ENCODE measurements at regions not wholly inside any gene's neighbourhood (a gene's known extent, or its start where the extent isn't known, plus 50 kb on each side); places are given as distances from the start of the nearest gene placed in this dataset.
"Not testable (repeated sequence)": the region's sequence is repeated elsewhere in the genome, so short reads cannot be mapped to it uniquely, and the experiment has no call there.

DNA sequence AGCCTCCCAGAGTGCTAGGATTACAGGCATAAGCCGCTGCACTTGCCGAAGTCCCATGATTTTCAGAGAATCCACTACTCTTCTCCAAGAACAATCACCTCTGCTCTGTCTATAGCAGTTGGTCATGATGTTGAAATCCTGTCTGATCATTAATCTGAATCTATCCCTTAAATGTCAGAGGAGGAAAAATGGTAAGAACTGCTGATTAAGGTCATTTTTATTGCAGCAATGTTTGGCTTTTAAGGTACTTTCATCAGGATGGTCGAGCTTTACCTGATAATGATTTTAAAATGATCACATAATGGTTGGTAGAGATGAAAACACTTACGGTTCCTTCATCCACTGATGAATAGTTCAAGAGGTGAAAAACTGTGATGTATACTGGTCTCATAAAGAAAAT, 968.6 kb downstream of the TLE4 start:
- no peak for DNase-seq (ENCODE audit: low read depth)

DNA sequence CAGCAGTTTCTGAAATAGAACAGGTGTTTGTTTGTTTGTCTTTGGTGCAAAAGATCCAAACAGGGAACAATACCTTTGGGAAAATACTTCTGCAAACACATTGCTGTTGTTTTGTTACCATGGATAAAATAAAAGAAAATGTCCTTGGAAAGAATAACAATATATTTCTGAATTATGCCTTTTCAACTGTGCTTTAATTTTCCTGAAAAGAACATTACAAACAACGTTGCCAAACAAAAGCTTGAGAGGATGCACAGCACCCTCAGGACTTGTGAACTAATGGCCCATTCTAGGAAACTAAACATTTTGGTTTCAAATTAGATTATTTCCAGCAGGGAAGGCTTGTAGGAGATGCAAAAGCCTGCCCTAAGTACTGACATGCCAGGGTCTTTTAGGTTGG, 967.2 kb downstream of the TLE4 start:
- DNase-seq (ENCODE audit: low read depth): no peak

DNA sequence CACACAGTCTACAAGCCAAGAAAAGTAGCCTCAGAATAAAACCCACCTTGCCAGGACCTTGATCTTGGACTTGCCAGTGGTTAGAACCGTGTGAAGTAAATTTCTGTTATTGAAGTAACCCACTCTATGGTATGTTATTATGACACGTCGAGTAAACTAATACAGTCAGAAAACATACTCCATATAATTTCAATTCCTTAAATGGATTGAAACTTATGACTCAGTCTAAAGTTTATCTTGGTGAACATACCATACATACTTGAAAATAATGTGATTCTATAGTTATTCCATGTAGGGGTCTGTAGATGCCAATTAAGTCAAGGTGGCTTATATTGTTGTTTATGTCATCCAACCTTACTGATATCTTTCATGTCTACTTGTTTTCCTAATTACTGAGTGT, 950.7 kb downstream of the TLE4 start:
- DNase-seq (ENCODE audit: low read depth): no peak

DNA sequence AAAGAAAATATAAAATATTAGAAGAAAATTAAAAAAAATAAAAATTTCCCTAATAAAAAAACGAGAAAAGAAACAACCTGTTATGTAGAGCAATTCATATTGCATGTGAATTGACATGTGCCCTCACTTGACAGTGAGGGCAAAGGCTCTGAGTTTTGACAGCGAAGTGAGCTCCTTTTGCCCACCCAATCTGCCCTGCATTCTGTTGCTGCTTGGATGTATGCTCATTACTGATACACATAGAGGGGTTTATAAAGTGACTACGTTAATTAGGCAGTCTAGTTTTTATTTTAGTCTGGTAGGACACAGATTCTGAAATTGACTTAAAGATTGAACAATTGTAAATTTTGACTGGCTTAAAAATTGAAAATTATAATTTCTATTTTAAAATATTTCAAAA, 949.4 kb downstream of the TLE4 start:
- DNase-seq (ENCODE audit: low read depth): no peak

DNA sequence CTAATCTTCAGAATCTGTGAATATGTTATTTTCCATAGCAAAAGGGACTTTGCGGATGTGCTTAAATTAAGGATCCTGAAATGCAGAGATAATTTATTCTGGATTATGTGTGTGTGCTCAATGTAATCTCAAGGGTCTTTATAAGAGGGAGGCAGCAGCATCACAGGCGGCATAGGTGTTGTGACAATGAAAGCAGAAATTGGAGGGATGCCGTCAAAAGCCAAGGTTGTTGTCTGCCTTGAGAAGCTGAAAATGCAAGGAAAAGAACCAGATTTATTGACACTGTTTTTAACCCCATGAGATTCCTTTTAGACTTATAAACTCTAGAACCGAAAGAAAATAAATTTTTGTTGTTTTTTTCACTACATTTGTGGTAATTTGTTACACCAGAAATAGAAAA, 948.5 kb downstream of the TLE4 start:
- no peak for DNase-seq (ENCODE audit: low read depth)

DNA sequence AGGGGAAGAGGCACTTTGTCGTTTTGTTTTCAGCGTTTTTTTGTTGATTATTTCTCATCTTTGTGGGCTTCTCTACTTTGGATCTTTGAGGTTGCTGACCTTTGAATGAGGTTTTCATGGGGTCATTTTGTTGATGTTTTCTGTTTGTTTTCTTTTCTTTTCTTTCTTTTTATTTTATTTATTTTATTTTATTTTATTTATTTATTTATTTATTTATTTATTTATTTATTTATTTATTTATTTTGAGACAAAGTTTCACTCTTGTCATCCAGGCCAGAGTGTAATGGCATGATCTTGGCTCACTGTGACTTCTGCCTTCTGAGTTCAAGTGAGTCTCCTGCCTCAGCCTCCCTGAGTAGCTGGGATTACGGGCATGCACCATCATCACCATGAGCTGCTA, 946.7 kb downstream of the TLE4 start:
- no peak for DNase-seq (ENCODE audit: low read depth)

DNA sequence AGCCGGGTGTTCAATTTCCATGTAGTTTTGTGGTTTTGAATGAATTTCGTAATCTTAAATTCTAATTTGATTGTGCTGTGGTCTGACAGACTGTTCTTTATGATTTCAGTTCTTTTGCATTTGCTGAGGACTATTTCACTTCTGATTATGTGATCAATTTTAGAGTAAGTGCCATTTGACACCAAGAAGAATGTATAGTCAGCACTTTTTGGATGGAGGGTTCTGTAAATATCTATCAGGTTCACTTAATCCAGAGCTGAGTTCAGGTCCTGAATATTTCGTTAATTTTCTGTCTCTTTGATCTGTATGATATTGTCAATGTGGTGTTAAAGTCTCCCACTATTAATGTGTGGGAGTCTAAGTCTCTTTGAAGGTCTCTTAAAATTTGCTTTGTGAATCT, 944.9 kb downstream of the TLE4 start:
- DNase-seq (ENCODE audit: low read depth): no peak

DNA sequence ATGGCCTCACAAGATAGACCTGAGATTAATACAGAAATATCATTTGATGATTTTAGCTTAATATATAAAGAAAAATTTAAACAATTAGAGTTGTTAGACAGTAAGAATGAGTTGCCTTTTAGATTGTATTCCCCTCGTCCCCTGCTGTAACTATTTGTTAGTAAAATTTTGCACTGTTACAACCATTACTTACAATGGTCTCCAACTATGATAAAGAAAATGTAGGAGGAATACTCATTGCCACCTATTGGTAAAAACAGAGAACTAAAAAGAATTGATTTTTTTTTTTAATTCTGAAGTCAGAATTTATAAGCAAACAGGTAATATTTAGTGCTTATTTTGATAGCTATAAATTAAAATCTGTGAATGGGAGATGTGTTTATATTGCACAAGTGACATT, 937.6 kb downstream of the TLE4 start:
- DNase-seq (ENCODE audit: low read depth): no peak

DNA sequence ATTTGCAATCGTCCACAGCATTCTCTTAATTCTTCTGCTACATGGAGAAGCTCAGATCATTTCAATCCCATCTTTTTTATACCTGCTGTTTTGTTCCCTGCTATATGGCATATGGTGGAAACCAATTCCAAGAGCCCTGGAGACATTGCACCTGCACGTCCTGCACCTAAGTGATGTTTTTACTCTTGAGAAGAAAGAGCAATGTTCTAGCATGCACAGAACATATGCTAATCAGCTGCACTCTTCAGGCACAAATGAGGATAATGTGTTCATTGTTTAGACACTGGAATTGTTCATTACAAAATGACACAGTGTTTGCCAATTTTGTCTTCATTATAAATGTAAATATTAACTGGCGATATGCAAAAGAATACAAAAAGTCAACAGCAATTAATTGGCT, 935.8 kb downstream of the TLE4 start:
- no peak for DNase-seq (ENCODE audit: low read depth)

DNA sequence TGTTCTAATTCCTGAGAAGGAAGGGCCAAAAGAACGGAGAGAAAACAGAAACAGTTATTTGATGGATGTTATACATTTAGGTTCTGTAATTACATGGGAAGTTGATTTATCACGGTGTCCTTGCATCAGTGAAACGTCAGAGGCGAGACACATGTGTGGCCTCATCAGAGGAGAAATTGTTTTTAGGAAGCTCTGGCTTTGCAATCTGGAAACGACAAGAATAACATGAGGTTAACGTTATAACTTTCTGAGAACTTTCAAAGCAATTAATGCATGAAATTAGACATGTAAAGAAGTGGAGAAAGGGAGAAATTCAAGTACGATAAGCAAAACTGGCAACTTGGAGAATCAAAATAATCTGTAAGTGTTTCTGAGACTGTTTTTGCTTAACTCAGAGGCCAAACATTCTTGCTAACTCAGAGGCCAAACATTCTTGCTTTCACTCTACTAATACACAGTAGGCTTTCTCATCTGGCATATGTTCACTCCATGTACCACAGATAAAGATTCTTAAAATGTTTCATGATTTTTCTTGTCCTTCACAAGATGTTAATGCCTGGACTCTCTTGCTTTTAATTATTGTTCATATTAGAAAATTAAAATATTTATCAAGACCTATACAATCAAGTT, 933.0 kb downstream of the TLE4 start:
- no peak for DNase-seq (ENCODE audit: low read depth)

DNA sequence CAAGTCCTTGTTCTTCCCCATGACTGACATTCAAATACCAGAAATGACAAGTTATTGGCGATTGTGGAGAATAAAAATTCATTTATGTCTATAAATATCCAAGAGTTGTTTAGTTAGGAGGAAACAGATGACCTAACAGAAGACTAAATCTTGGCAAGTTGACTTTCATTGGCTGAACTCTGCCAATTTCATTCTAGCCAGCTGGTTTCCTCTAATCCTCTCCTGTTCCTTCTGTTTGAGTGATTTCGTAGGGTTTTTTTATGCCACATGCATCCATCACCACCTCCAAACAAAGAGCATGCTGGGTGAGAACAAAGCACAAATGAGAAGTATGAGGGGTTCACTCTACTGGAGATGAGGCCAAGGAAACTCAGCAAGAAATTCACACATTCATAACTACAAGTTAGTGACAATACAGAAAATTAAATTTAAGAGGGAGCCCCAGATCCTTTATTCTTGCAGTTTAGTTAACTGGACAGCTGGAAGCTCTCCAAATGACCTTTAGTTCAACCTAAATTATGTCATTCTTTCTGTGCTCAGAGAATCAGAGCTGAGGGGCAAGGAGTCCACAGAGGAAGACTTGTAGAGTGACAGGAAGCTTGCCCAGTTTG, 932.0 kb downstream of the TLE4 start:
- DNase-seq (ENCODE audit: low read depth): no peak

DNA sequence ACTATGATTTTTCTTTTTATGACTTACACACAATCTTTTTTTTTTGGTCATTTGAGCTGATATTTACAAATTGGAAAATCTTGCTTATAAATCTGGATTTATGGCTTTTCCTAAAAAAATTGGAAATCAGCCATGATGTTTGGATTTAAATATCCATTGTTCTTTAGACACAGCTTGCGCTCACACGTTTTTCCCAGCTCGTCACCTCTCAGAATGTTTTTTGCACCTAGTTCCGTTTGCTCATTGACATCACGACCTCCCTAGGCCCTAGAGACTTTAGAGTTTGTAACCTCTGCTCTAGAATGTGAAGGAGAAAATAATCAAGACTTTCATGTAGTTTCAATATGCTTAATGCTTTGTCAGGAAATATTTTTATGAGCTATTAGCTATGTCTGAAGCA, 930.5 kb downstream of the TLE4 start:
- DNase-seq (ENCODE audit: low read depth): no peak

DNA sequence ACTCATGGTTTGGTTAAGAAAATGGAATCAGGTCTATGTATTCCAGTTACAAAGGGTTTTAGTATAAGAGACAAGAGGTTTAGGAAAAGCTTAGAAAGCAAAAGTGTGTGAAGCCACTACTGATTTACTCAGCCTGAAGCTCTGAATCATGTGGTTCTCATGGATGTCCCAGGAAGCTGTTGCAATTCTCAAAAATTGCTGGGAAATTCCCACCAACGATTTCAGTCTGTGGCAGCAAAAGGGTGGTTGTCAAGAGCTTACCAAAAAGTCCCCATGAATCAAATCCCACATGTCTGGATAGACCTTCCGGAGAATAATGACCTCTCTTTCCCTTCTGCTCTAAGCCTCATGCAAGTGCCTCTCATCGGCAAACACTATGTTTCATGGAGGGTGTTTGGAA, 929.9 kb downstream of the TLE4 start:
- DNase-seq (ENCODE audit: low read depth): no peak

DNA sequence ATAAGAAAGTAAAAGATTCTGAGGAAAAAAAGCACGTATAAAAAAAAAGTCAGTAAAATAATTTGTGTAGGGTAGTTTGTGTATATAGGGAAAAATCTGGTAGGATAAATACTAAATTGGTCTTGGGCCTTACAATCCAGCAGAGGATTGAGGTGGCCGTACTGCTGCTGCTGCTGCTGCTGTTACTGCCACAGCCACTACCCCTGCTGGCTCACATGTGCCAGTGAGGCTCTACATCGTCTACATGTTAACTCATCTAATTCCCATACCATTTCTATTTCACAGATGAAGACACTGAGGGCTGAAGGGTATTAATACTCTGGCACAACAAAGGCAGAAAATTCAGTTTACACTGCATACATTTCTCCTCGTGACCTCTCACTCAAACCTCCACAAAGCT, 928.5 kb downstream of the TLE4 start:
- no peak for DNase-seq (ENCODE audit: low read depth)

DNA sequence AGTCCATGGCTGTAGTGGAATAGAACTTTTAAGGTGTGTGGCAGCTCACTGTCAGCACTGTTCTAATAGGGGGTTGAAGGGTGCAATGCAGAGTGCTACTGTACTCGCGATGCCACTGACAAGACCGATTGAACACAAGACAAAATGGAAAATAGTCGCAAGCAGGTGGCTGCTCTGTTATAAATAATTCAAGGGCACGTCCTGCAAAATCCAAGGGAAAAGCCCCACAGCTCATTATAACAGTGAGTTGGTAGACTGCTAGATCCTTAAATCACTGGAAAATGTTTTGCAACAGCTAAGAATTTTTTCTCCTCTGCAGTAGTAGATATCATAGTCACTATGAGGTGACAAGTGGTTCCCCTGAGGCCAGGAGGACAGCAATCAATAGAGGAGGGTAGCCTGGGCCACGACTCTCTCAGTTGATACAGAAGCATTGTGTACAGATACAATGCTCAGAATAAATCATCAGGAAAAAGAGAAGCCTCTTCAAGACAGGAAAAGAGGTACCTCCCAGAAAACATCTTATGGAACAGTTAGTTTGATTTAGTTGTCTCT, 926.3 kb downstream of the TLE4 start:
- no peak for DNase-seq (ENCODE audit: low read depth)

DNA sequence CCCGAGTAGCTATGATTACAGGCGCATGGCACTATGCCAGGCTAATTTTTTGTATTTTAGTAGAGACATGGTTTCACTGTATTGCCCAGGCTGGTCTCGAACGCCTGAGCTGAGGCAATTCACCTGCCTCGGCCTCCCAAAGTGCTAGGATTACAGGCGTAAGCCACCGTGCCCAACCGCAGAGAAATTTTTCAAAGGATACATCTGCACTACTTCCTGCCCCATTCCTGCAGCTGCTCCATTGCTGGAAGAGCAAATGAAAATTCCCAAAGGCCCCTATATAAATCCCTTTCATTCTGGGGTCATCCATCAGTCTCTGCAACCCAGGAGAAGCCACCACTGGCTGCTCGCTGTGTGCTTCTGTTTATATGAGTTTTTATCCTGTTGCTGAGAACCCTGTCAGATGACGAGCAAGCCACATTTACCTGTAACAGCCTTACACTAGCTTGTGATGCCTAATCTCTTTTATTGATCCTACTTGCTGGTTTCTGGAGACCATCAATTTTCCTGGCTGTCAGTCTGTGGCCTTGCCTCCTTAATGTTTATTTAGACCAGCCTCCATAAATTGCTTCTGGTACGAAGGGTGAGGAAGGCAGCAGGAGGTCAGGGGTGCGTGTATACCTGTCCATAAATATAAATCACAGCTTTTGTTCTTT, 925.3 kb downstream of the TLE4 start:
- no peak for DNase-seq (ENCODE audit: low read depth)

DNA sequence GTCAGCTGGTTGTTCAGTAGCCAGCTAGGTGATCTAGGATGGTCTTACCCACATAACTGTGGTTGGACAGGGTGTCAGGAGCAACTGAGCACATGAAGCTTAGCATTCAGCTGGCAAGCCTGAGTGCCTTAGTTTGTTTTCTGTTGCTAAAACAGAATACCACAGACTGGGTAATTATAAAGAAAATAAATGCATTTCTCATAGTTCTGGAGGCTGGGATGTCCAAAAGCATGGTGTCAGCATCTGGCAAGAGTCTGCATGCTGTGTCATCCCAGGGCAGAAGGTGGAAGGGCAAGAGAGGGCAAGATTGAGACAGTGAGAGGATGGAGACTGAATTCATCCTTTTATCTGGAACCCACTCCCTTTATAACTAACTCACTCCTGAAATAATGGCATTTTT, 921.5 kb downstream of the TLE4 start:
- no peak for DNase-seq (ENCODE audit: low read depth)

DNA sequence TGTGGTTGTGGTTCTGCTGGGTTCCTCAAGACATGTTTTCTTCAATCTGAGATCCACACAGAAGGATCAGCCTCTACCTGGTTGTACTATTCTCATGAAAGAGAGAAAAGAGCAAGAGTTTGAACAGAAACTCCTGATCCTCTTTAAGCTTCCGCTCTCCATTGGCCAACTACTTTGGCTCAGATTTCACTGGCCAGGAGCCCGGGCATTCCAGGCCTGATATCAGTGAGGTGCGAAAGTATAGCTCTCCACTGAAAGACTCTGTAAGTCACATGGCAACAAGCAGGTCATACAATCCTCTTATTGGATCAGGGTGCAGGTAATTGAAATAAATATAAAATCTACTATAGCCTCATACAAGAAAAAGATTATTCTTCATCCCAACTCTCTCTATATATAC, 920.5 kb downstream of the TLE4 start:
- no peak for DNase-seq (ENCODE audit: low read depth)

DNA sequence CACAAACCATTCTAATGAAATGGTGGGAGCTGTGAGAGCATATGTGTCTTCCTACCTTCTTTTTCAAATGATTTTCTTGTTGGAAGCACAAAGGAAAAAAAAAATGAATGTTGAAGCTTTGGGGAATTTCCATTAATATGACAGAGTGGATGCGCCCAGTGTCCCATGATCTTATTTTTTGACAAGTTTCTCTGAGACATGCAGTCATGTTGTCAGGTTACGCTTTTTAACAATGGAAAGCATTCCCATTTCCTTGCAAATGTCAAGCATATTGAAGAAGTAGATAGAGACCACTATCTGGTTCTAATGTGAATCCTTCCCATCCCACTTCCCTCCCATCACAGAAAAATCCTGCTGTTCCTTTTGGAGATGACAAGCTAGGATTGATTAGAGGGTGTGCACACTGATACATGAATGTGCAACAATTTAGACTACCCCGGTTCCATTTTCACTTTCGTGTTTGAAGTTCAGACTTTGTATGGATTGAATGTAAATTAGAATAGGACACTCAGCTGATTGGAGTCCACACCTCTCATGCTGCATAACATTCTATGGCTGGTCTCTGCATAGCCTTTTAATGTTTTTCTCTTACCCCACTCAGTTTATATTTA, 919.4 kb downstream of the TLE4 start:
- DNase-seq (ENCODE audit: low read depth): no peak

DNA sequence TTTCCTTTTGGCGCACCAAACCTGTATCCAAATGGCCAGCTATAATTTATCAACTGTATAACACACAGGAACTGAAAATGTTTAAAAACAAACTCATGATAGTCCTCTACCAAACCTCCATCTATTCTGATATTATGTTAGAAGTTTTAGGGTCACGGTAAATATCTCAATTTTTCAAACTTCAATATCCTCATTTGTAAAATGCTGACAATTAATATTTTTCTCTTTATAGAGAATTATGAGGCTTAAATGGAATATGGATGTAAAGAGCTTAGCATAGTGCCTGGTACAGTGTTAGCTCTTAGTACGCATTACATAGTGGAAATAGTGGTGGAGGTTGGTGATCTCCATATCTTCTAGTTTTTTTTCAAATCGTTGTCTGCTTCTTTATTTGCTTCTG, 917.6 kb downstream of the TLE4 start:
- DNase-seq (ENCODE audit: low read depth): no peak

DNA sequence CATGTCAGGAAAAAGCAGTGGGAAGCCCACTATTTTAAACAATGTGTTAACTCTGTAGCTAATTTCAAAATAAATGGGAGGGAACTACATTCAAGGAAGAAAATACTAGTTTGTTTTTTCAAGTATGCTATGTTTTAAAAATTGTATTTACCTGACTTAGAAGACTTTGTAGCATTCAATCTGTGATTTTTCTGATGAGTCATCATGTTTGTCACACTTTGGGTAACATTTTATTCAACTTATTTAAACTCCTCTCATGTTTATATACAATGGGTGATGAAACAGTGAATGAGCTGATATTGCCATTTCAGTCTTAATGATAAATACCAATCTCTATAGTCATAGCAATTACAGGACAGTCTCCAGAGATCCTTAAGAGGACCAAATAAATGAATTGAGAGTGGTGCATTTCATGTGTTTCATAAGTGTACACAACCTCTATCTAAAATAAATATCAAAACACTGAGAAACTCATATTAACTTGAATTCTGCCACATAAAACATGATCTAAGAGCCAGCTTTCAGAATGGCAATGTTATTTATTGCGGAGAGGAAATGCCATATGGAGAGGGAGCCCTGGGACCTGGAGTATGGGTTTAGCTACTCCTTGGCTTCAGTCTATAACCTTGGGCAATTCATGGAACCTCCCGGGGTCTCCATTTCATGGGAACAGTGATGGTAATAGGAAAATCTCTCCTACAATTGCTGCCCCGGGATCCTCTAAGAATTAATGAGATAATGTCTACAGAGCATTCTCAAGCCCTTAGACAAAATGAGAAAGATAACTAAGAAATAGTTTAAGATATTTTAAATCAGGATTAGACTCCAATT, 913.9 kb downstream of the TLE4 start:
- no peak for DNase-seq (ENCODE audit: low read depth)

DNA sequence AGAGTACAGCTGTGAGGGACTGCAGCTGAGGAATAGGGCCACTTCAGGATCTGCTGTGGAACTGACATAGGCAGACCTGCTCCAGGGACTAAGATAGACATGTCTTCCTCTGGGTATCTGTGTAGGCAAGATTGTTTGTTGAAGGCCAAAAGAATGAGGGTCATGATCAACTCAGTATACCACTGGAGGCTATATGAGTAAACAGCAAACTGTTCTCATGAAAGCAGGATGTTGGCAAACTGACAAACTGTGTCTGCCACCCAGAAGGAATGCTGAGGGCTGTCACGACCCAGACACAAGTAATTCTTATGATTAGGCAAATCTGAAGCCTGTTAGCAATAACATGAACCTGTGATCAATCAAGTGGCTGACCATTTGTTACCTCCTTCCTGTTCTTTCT, 910.5 kb downstream of the TLE4 start:
- DNase-seq (ENCODE audit: low read depth): not testable (repeated sequence)

Data from stimulated activated CD8-positive, alpha-beta memory T cell treated with anti-CD3 and anti-CD28 coated beads, Interleukin-12 subunit alpha, Interleukin-12 subunit beta, amount 100 ng/mL, for 1 hour (primary cell).